H9 (cell line): ENCODE measurements at regions not wholly inside any gene's neighbourhood (a gene's known extent, or its start where the extent isn't known, plus 50 kb on each side); places are given as distances from the start of the nearest gene placed in this dataset.

Experiments
- DNase-seq: peaks from one replicate; pipeline ENCODE4 v3.0.0-alpha.2; 2017
- H2AFZ ChIP-seq: one replicate; pipeline ENCODE4 v1.6.1; 2013; ENCODE audit warnings: mild to moderate bottlenecking, low read length, control low read depth, moderate library complexity
- H2AK5ac ChIP-seq: 2 replicates; pipeline ENCODE4 v1.6.1; 2013; ENCODE audit warnings: low read length, control low read depth, mixed read lengths; ENCODE audit not compliant: insufficient read length
- H2BK120ac ChIP-seq: one replicate; pipeline ENCODE4 v1.6.1; 2013; ENCODE audit warnings: low read depth, mild to moderate bottlenecking, low read length, control low read depth, inconsistent platforms; ENCODE audit not compliant: poor library complexity, severe bottlenecking
- H2BK12ac ChIP-seq: 2 replicates; pipeline ENCODE4 v1.6.1; 2013; ENCODE audit warnings: low read length, control low read depth, mixed read lengths, low read depth; ENCODE audit not compliant: insufficient read length
- H2BK15ac ChIP-seq: 2 replicates; pipeline ENCODE4 v1.6.1; 2013; ENCODE audit warnings: low read depth, low read length, control low read depth
- H2BK20ac ChIP-seq: one replicate; pipeline ENCODE4 v1.6.1; 2013; ENCODE audit warnings: low read depth, mild to moderate bottlenecking, low read length, control low read depth, inconsistent platforms; ENCODE audit not compliant: poor library complexity, severe bottlenecking
- H2BK5ac ChIP-seq: 2 replicates; pipeline ENCODE4 v1.6.1; 2013; ENCODE audit warnings: low read length, control low read depth, mixed read lengths; ENCODE audit not compliant: insufficient read length
- H3K14ac ChIP-seq: 2 replicates; pipeline ENCODE4 v1.6.1; 2013; ENCODE audit warnings: low read length, control low read depth; ENCODE audit not compliant: insufficient read depth
- H3K18ac ChIP-seq: 2 replicates; pipeline ENCODE4 v1.6.1; 2013; ENCODE audit warnings: low read depth, mild to moderate bottlenecking, mixed read lengths, low read length, control low read depth; ENCODE audit not compliant: insufficient read length
- H3K23ac ChIP-seq: 2 replicates; pipeline ENCODE4 v1.6.1; 2013; ENCODE audit warnings: low read length, control low read depth, mixed read lengths, low read depth; ENCODE audit not compliant: insufficient read length
- H3K23me2 ChIP-seq: 2 replicates; pipeline ENCODE4 v1.6.1; 2013; ENCODE audit warnings: low read depth, mild to moderate bottlenecking, mixed read lengths, low read length, control low read depth; ENCODE audit not compliant: insufficient read length, poor library complexity, severe bottlenecking
- H3K27ac ChIP-seq: 2 replicates; pipeline ENCODE4 v1.5.1; 2013; ENCODE audit warnings: low read length, control low read depth, mixed read lengths, low read depth; ENCODE audit not compliant: insufficient read length
- H3K27me3 ChIP-seq: 2 replicates; pipeline ENCODE4 v1.6.1; 2013; ENCODE audit warnings: low read length, control low read depth, inconsistent platforms; ENCODE audit not compliant: insufficient read depth
- H3K4ac ChIP-seq: 2 replicates; pipeline ENCODE4 v1.6.1; 2013; ENCODE audit warnings: low read depth, mild to moderate bottlenecking, control low read depth, inconsistent platforms, low read length, moderate library complexity
- H3K4me1 ChIP-seq: 2 replicates; pipeline ENCODE4 v1.6.1; 2013; ENCODE audit warnings: low read length, control low read depth, inconsistent platforms; ENCODE audit not compliant: insufficient read depth
- H3K4me2 ChIP-seq: 2 replicates; pipeline ENCODE4 v1.6.1; 2013; ENCODE audit warnings: low read length, control low read depth, mixed read lengths; ENCODE audit not compliant: insufficient read length, insufficient read depth
- H3K56ac ChIP-seq: 2 replicates; pipeline ENCODE4 v1.6.1; 2013; ENCODE audit warnings: low read depth, mild to moderate bottlenecking, mixed read lengths, low read length, control low read depth; ENCODE audit not compliant: insufficient read length
- H3K79me1 ChIP-seq: 2 replicates; pipeline ENCODE4 v1.6.1; 2013; ENCODE audit warnings: low read depth, mild to moderate bottlenecking, moderate library complexity, low read length, control low read depth, inconsistent platforms; ENCODE audit not compliant: insufficient read depth, poor library complexity, severe bottlenecking
- H3K79me2 ChIP-seq: 2 replicates; pipeline ENCODE4 v1.6.1; 2013; ENCODE audit warnings: low read length, control low read depth, inconsistent platforms; ENCODE audit not compliant: insufficient read depth
- H3K9ac ChIP-seq: 2 replicates; pipeline ENCODE4 v1.6.1; 2013; ENCODE audit warnings: low read length, control low read depth, mixed read lengths; ENCODE audit not compliant: insufficient read length; ENCODE audit errors: extremely low read depth
- H3K9me3 ChIP-seq: one replicate; pipeline ENCODE4 v1.6.1; 2013; ENCODE audit warnings: low read depth, low read length, inconsistent platforms; ENCODE audit not compliant: control insufficient read depth
- H3T11ph ChIP-seq: one replicate; pipeline ENCODE4 v1.6.1; 2013; ENCODE audit warnings: mild to moderate bottlenecking, low read length, control low read depth, inconsistent platforms
- H4K20me1 ChIP-seq: one replicate; pipeline ENCODE4 v1.6.1; 2013; ENCODE audit not compliant: control insufficient read depth, insufficient read length, insufficient read depth
- H4K5ac ChIP-seq: 2 replicates; pipeline ENCODE4 v1.6.1; 2013; ENCODE audit warnings: low read depth, mild to moderate bottlenecking, mixed read lengths, low read length, control low read depth; ENCODE audit not compliant: insufficient read length
- H4K8ac ChIP-seq: replicated peaks from 2 replicates; pipeline ENCODE4 v1.6.1; 2013; ENCODE audit warnings: low read length, control low read depth, mixed read lengths, low read depth; ENCODE audit not compliant: insufficient read length
- H4K91ac ChIP-seq: 2 replicates; pipeline ENCODE4 v1.6.1; 2013; ENCODE audit warnings: low read depth, mild to moderate bottlenecking, moderate library complexity, mixed read lengths, low read length, control low read depth; ENCODE audit not compliant: insufficient read length
- H3K27ac Mint-ChIP-seq, 3 experiments: 2 replicates in 2 of 3; 3 replicates in 1 of 3; pipeline ENCODE4 v1.8.0; 2020 to 2021; ENCODE audit warnings: mixed read lengths in 3 of 3, mild to moderate bottlenecking in 1 of 3, moderate library complexity in 1 of 3
- H3K27me3 Mint-ChIP-seq: 2 replicates; pipeline ENCODE4 v1.8.0; 2021; ENCODE audit warnings: low read depth, mild to moderate bottlenecking, moderate library complexity, mixed read lengths
- H3K36me3 Mint-ChIP-seq, 3 experiments: 2 replicates in 2 of 3; 3 replicates in 1 of 3; pipeline ENCODE4 v1.8.0; 2020 to 2021; ENCODE audit warnings: low read depth in 3 of 3, mixed read lengths in 3 of 3; ENCODE audit not compliant: insufficient read depth in 1 of 3
- H3K4me1 Mint-ChIP-seq, 2 experiments: 2 replicates each; pipeline ENCODE4 v1.8.0; 2020; ENCODE audit warnings: mixed read lengths in 2 of 2
- H3K4me3 Mint-ChIP-seq, 2 experiments: 2 replicates in 1 of 2; 3 replicates in 1 of 2; pipeline ENCODE4 v1.8.0; 2020 to 2021; ENCODE audit warnings: mild to moderate bottlenecking in 2 of 2, mixed read lengths in 2 of 2, moderate library complexity in 1 of 2
- H3K9me3 Mint-ChIP-seq, 2 experiments: 2 replicates in 1 of 2; 3 replicates in 1 of 2; pipeline ENCODE4 v1.8.0; 2020; ENCODE audit warnings: mild to moderate bottlenecking in 2 of 2, mixed read lengths in 2 of 2, moderate library complexity in 1 of 2
- CTCF ChIP-seq: fragments of 200-600 bp; sonication (generic); conservative IDR thresholded peaks from 3 replicates; pipeline ENCODE4 v1.8.0; 2021; ENCODE audit warnings: antibody characterized with exemption, mild to moderate bottlenecking

DNA sequence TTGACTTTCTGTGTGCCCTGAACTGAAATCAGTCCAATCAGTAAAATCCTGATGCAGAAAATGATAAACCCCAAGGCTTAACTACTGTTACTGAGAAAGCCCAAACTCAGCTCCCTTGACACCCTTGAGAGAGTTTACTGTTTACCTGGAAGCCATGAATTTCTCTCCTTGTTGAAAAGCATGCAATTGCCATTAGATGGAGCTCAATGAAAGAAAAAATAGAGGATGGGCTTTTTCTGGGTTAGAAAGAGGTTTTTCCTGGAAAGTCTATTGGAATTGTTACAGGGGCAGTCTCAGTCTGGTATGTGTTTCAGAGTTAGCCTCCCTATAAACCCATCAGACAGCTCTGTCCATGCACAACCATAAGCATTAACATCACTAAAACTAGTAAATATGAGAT is 66.4 kb upstream of the C4orf54 start:
- Histone ChIP-seq H3K79me2 (no peaks in the 10 kb centered on the region), H2BK20ac (no peak overlapping the region), H3K79me1 (no peaks in the 10 kb centered on the region), H3K4ac (no peak overlapping the region), H3K23me2 (no peaks in the 10 kb centered on the region), H3K18ac (no peak overlapping the region), H2BK15ac (no peak overlapping the region), H4K8ac (no peak overlapping the region), H2AFZ (no peak overlapping the region), H2BK12ac (no peak overlapping the region), H4K91ac (no peak overlapping the region), H3K14ac (no peak overlapping the region), H2BK120ac (no peak overlapping the region), H3K27ac (no peak overlapping the region), H3K9me3 (no peaks in the 10 kb centered on the region), H3K27me3 (no peaks in the 10 kb centered on the region), H3K56ac (no peak overlapping the region), H4K20me1 (no peaks in the 10 kb centered on the region), H2BK5ac (no peak overlapping the region), H3K4me1 (peaks cover 4% of the 10 kb centered on the region; the same call in 1 of the 2 replicates), H2AK5ac (no peak overlapping the region), H3K23ac (no peak overlapping the region), H3K4me2 (no peak overlapping the region), H4K5ac (no peak overlapping the region), H3T11ph (no peak overlapping the region), H3K9ac (no peak overlapping the region)
- Mint-ChIP-seq H3K36me3 (peaks cover 0 to 4% (median 0%) of the 10 kb centered on the region in 3 experiments; a peak in 2 of 7 replicates), H3K4me3 (no peak overlapping the region), H3K4me1 (peaks cover 24 to 30% of the 10 kb centered on the region in 2 experiments), H3K27me3 (no peaks in the 10 kb centered on the region), H3K9me3 (peaks cover 9 to 16% of the 10 kb centered on the region in 2 experiments; a peak in 4 of 5 replicates), H3K27ac (no peak overlapping the region)
- no peak for DNase-seq
- TF ChIP-seq CTCF, result no peak
